ENCODE measurements at regions not wholly inside any gene's neighbourhood (a gene's known extent, or its start where the extent isn't known, plus 50 kb on each side); places are given as distances from the start of the nearest gene placed in this dataset.

- H3K27me3 ChIP-seq (ENCODE audit: low read depth) = no peaks in the 10 kb centered on the region
- H3K27ac ChIP-seq (replicated peaks) = no peak overlapping the region
- DNase-seq = no peak
- H3K36me3 ChIP-seq = no peaks in the 10 kb centered on the region
- peaks cover 22% of the 10 kb centered on the region for H3K9me3 ChIP-seq (replicated peaks)
- TF ChIP-seq CTCF (IDR thresholded peaks at IDR 0.05; ENCODE audit: borderline replicate concordance) = no peak
- intact Hi-C loops (cut with micrococcal nuclease) = no loop called here
- no peak overlapping the region for H3K4me3 ChIP-seq
- H3K4me1 ChIP-seq = no peaks in the 10 kb centered on the region
Measured at GRCh38 chr14:87268997-87269396, 724.0 kb downstream of the GALC start.

DNA sequence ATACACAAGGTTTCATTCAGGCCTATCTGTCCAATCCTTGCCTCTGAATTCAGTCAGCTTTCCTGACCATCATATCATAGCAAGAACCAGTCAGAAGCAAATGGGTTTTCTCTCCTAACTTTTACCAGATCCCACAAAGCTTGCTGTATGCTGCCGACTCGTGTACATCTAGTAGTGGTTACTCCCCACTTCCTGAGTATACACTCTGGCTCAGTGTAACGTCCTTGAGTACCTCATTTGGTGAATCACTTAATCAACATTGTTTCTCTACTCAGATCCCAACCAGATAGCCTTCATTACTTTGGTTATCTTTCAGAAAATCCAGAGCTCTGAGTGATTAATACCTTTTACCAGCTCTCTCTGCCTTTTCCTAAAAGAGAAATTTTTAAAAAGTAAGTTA lies 728.2 kb downstream of the GALC start:
- Histone ChIP-seq H3K27ac (replicated peaks) (no peak overlapping the region), H3K27me3 (ENCODE audit: low read depth) (no peaks in the 10 kb centered on the region), H3K4me3 (no peak overlapping the region), H3K9me3 (replicated peaks) (peaks cover 1% of the 10 kb centered on the region), H3K4me1 (no peaks in the 10 kb centered on the region), H3K36me3 (no peaks in the 10 kb centered on the region)
- intact Hi-C loops (cut with micrococcal nuclease) = no loop called here
- no peak for TF ChIP-seq CTCF (IDR thresholded peaks at IDR 0.05; ENCODE audit: borderline replicate concordance)
- no peak for DNase-seq

DNA sequence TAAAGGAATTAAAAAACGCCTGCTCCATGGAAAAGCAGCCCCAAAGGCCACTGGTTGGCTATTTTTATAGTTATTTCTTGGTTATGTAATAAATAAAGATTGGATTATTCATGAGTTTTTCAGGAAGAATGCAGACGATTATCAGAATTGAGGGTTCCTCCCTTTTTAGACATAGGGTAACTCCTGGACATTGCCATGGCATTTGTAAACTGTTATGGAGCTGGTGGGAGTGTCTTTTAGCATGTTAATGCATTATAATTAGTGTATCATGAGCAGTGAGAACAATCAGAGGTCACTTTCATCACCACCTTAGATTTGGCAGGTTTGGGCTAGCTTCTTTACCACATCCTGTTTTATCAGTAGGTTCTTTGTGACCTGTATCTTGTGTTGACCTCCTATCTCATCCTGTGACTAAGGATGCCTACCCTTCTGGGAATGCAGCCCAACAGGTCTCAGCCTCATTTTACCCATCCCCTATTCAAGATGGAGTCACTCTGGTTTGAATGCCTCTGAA lies 728.7 kb downstream of the GALC start:
- no peaks in the 10 kb centered on the region for H3K9me3 ChIP-seq (replicated peaks)
- intact Hi-C loops (cut with micrococcal nuclease) = no loop called here
- no peak overlapping the region for H3K4me3 ChIP-seq
- no peak overlapping the region for H3K27ac ChIP-seq (replicated peaks)
- no peak for TF ChIP-seq CTCF (IDR thresholded peaks at IDR 0.05; ENCODE audit: borderline replicate concordance)
- H3K4me1 ChIP-seq = no peaks in the 10 kb centered on the region
- no peak for DNase-seq
- no peaks in the 10 kb centered on the region for H3K27me3 ChIP-seq (ENCODE audit: low read depth)
- no peaks in the 10 kb centered on the region for H3K36me3 ChIP-seq

DNA sequence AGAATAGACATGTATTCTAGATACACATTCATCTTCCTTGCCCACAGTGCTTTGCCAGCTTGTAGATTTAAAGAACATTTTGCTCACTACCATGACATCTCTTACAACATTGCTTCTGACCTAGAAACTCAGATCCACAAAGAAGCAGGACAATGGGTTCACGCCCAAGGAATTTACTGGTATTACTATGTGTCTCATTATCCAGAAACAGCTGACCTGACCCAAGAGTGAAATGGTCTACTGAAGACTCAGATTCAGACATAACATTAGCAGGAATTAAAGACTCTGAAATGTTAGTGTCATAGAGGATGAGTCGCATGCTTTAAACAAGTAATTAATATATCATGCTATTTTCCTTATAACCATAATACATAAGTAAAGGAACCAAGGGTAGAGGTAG lies 731.4 kb downstream of the GALC start:
- no peaks in the 10 kb centered on the region for H3K4me1 ChIP-seq

DNA sequence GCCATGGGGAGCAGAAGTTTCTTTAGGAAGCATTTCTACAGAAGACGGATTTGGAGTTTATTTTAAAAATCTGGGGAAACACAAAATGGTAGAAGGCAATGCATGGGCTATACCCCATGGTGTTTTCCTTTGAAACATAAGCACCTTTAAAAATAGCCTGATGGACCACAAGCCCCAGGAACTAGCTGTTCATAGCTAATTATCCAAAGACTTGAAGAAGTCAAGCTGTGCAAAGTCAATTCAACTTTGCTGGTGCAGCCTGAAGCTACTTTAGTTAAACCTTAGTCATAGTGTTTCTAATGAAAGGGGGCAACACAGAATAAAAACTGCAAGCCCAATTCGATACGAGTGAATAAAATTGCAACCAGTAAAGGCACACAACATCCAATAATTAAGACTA lies 732.5 kb downstream of the GALC start:
- Histone ChIP-seq H3K27me3 (ENCODE audit: low read depth) (no peaks in the 10 kb centered on the region), H3K36me3 (no peaks in the 10 kb centered on the region), H3K27ac (replicated peaks) (no peak overlapping the region), H3K4me3 (no peak overlapping the region), H3K4me1 (no peaks in the 10 kb centered on the region), H3K9me3 (replicated peaks) (no peaks in the 10 kb centered on the region)
- TF ChIP-seq CTCF (IDR thresholded peaks at IDR 0.05; ENCODE audit: borderline replicate concordance) = no peak
- intact Hi-C loops (cut with micrococcal nuclease) = no loop called here
- DNase-seq = no peak

More for the DNA sequence above, 731.4 kb downstream of the GALC start:
- H3K27me3 ChIP-seq (ENCODE audit: low read depth) = no peaks in the 10 kb centered on the region
- TF ChIP-seq CTCF (IDR thresholded peaks at IDR 0.05; ENCODE audit: borderline replicate concordance) = no peak
- no peaks in the 10 kb centered on the region for H3K36me3 ChIP-seq
- H3K9me3 ChIP-seq (replicated peaks) = no peaks in the 10 kb centered on the region
- intact Hi-C loops (cut with micrococcal nuclease) = no loop called here
- no peak for DNase-seq
- no peak overlapping the region for H3K27ac ChIP-seq (replicated peaks)
- H3K4me3 ChIP-seq = no peak overlapping the region

DNA sequence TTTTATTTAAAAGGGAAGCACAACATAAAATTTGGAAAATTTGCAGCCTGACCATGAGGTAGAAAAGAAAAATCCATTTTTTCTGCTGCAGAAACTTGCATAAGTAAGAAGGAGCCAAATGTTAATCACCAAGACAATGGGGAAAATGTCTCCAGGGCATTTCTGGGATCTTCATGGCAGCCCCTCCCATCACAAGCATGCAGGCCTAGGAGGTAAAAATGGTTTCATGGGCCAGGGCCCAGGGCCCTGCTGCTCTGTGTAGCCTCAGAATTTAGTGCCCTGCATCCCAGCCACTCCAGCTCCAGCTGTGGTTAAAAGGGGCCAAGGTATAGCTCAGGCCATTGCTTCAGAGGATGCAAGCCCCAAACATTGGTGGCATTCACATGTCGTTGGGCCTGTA lies 735.6 kb downstream of the GALC start:
- intact Hi-C loops (cut with micrococcal nuclease) = no loop called here
- Histone ChIP-seq H3K27me3 (ENCODE audit: low read depth) (no peaks in the 10 kb centered on the region), H3K4me3 (no peak overlapping the region), H3K4me1 (no peaks in the 10 kb centered on the region), H3K36me3 (no peaks in the 10 kb centered on the region), H3K27ac (replicated peaks) (no peak overlapping the region), H3K9me3 (replicated peaks) (no peaks in the 10 kb centered on the region)
- DNase-seq = no peak
- no peak for TF ChIP-seq CTCF (IDR thresholded peaks at IDR 0.05; ENCODE audit: borderline replicate concordance)
